ENCODE measurements at regions not wholly inside any gene's neighbourhood (a gene's known extent, or its start where the extent isn't known, plus 50 kb on each side); places are given as distances from the start of the nearest gene placed in this dataset.
A peak's percentile ranks its signal among the peaks of the same experiment; 100 is the strongest.

DNA sequence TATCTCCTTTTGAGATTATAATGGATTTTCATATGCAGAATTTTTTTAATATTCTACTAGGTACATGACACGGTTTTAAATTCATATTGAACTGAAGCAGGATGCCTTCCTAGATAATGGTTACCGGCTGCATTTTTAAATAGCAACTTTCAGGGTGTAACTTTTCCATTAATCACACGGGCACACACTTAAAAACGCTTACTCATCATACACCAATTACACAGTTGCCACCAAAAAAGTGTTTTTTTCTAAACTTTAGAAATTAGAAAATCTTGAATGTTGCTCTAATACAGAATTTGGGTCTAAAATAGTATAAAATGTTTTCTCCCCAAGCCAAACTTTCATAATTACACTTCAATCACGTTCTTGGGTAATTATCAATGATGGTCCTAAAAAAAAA is 149.1 kb upstream of the RNF32 start:
- peaks cover 6% of the 10 kb centered on the region for H3K4me1 Mint-ChIP-seq (ENCODE audit: low read depth, unreplicated experiment)
- no peaks in the 10 kb centered on the region for H3K36me3 Mint-ChIP-seq (ENCODE audit: insufficient read depth, unreplicated experiment)
- TF ChIP-seq, protein P1, sequence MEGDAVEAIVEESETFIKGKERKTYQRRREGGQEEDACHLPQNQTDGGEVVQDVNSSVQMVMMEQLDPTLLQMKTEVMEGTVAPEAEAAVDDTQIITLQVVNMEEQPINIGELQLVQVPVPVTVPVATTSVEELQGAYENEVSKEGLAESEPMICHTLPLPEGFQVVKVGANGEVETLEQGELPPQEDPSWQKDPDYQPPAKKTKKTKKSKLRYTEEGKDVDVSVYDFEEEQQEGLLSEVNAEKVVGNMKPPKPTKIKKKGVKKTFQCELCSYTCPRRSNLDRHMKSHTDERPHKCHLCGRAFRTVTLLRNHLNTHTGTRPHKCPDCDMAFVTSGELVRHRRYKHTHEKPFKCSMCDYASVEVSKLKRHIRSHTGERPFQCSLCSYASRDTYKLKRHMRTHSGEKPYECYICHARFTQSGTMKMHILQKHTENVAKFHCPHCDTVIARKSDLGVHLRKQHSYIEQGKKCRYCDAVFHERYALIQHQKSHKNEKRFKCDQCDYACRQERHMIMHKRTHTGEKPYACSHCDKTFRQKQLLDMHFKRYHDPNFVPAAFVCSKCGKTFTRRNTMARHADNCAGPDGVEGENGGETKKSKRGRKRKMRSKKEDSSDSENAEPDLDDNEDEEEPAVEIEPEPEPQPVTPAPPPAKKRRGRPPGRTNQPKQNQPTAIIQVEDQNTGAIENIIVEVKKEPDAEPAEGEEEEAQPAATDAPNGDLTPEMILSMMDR (IDR thresholded peaks at IDR 0.05; ENCODE audit: insufficient read depth in 1 of 2, low read depth in 1 of 2, low read length in 1 of 2, severe bottlenecking in 1 of 2, unreplicated experiment in 1 of 2), result no peak
- H3K27ac Mint-ChIP-seq (ENCODE audit: unreplicated experiment), result no peak overlapping the region
- ChIA-PET CTCF (no interaction called here), POLR2A (no interaction called here)
- Histone ChIP-seq H3K27me3 (replicated peaks; ENCODE audit: control insufficient read depth, insufficient read depth, low read length) (no peaks in the 10 kb centered on the region), H3K36me3 (ENCODE audit: control insufficient read depth, insufficient read depth, low read length) (no peaks in the 10 kb centered on the region), H3K4me1 (no peaks in the 10 kb centered on the region), H3K9me3 (no peaks in the 10 kb centered on the region), H3K4me3 (ENCODE audit: low read depth, low read length) (no peak overlapping the region)
- H3K27me3 Mint-ChIP-seq (ENCODE audit: insufficient read depth, unreplicated experiment), result no peaks in the 10 kb centered on the region
- H3K9me3 Mint-ChIP-seq (ENCODE audit: unreplicated experiment), result peaks cover 11% of the 10 kb centered on the region
- BruUV-seq (replicated peaks), result no TSS peak
- H3K4me3 Mint-ChIP-seq (ENCODE audit: unreplicated experiment), result no peak overlapping the region
- intact Hi-C loops (cut with micrococcal nuclease; ENCODE audit: unreplicated experiment), result no loop called here
- DNase-seq, result no peak

DNA sequence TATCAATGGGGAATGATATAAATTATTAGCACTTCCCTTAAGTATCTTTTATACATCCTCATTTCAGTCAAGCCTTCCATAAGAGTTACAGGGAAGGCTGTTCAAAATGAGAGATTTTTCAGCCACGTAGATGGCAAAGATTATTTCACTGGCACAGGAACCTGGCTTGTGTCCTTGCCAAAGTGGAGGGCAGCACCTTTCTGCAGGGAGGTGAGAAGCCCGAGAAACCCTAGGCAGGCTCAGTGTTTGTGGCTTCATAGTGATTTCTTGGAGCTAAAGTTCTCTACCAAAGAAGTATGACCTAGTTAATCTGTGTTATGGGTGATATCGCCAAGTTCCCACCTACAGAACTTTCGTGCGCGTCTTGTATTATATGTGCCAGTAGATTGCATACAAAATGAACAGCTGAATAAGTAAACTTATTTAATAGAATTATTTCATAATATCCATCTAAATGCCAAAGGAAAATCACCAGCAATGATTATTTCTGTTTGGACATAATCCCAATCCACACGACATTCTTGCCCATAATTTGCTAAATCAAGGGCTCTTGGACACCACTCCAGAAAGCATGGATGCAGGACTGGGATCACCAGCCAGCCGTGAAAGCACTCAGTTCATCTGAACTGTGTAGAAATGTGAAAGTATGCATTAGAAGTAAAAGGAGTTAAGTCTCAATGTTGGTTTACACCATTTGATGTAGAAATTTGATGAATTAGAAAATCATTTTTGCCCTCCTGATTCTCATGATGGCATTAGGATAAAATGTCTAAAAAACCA is 150.4 kb upstream of the RNF32 start:
- no peak overlapping the region for H3K4me3 Mint-ChIP-seq (ENCODE audit: unreplicated experiment)
- no peaks in the 10 kb centered on the region for H3K9me3 ChIP-seq
- H3K27me3 Mint-ChIP-seq (ENCODE audit: insufficient read depth, unreplicated experiment), result no peaks in the 10 kb centered on the region
- peaks cover 6% of the 10 kb centered on the region for H3K4me1 Mint-ChIP-seq (ENCODE audit: low read depth, unreplicated experiment)
- H3K27ac Mint-ChIP-seq (ENCODE audit: unreplicated experiment), result no peak overlapping the region
- ChIA-PET CTCF (no interaction called here), POLR2A (no interaction called here)
- no peaks in the 10 kb centered on the region for H3K27me3 ChIP-seq (replicated peaks; ENCODE audit: control insufficient read depth, insufficient read depth, low read length)
- BruUV-seq (replicated peaks), result no TSS peak
- no peak for DNase-seq
- peaks cover 11% of the 10 kb centered on the region for H3K9me3 Mint-ChIP-seq (ENCODE audit: unreplicated experiment)
- TF ChIP-seq, protein P1 (IDR thresholded peaks at IDR 0.05; ENCODE audit: insufficient read depth in 1 of 2, low read depth in 1 of 2, low read length in 1 of 2, severe bottlenecking in 1 of 2, unreplicated experiment in 1 of 2), result no peak
- intact Hi-C loops (cut with micrococcal nuclease; ENCODE audit: unreplicated experiment), result no loop called here
- H3K36me3 ChIP-seq (ENCODE audit: control insufficient read depth, insufficient read depth, low read length), result no peaks in the 10 kb centered on the region
- H3K4me3 ChIP-seq (ENCODE audit: low read depth, low read length), result no peak overlapping the region
- no peaks in the 10 kb centered on the region for H3K4me1 ChIP-seq
- H3K36me3 Mint-ChIP-seq (ENCODE audit: insufficient read depth, unreplicated experiment), result no peaks in the 10 kb centered on the region

DNA sequence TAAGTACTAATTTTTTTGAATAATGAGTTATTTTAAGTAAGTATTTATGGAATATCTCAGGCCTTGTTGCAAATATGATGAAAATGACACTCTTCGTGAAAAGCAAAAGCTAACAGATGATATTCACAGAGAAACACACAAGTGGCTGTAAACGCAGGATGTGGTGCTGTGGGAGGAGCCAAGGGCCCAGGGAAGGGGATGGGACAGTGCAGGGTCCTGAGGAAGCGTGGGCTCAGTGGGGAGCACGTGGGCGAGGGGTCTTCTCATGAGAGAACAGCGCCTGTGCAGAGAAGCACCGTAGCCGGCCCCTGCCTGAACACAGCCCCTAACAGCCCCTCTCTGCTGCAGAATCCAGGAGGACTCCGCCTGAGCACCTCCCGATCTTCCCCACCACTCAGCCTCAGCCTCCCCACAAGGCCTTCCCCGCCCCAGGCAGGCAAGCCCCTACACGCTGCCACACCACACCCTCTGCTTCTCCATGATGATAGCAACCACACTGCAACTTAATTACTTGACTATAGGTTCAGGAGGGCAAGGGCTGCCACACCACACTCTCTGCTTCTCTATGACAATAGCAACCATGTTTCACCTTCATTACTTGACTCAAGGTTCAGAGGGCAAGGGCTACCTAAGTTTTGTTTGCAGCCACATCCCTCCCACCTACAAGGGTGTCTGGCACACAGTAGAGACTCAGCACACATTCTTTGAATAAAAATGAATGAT is 152.6 kb upstream of the RNF32 start:
- BruUV-seq (replicated peaks), result no TSS peak
- Mint-ChIP-seq H3K4me3 (ENCODE audit: unreplicated experiment) (no peak overlapping the region), H3K27ac (ENCODE audit: unreplicated experiment) (peak overlapping the region; percentile 18), H3K36me3 (ENCODE audit: insufficient read depth, unreplicated experiment) (no peaks in the 10 kb centered on the region), H3K9me3 (ENCODE audit: unreplicated experiment) (peaks cover 11% of the 10 kb centered on the region), H3K27me3 (ENCODE audit: insufficient read depth, unreplicated experiment) (no peaks in the 10 kb centered on the region), H3K4me1 (ENCODE audit: low read depth, unreplicated experiment) (peaks cover 6% of the 10 kb centered on the region)
- H3K4me1 ChIP-seq, result no peaks in the 10 kb centered on the region
- TF ChIP-seq, protein P1 (IDR thresholded peaks at IDR 0.05; ENCODE audit: insufficient read depth in 1 of 2, low read depth in 1 of 2, low read length in 1 of 2, severe bottlenecking in 1 of 2, unreplicated experiment in 1 of 2), result no peak
- ChIA-PET CTCF (no interaction called here), POLR2A (no interaction called here)
- no peaks in the 10 kb centered on the region for H3K27me3 ChIP-seq (replicated peaks; ENCODE audit: control insufficient read depth, insufficient read depth, low read length)
- H3K36me3 ChIP-seq (ENCODE audit: control insufficient read depth, insufficient read depth, low read length), result no peaks in the 10 kb centered on the region
- H3K9me3 ChIP-seq, result no peaks in the 10 kb centered on the region
- intact Hi-C loops (cut with micrococcal nuclease; ENCODE audit: unreplicated experiment), result no loop called here
- no peak overlapping the region for H3K4me3 ChIP-seq (ENCODE audit: low read depth, low read length)
- DNase-seq, result no peak
